Heart left ventricle (tissue), 13 donors: ENCODE measurements at regions not wholly inside any gene's neighbourhood (a gene's known extent, or its start where the extent isn't known, plus 50 kb on each side); places are given as distances from the start of the nearest gene placed in this dataset.

Source experiments
- POLR2A ChIP-seq, 2 donors: fragments of 450-650 bp; IDR thresholded peaks; one replicate each; pipeline ENCODE4 v1.6.1; 2017; ENCODE audit warnings: antibody characterized with exemption in 2 of 2, mild to moderate bottlenecking in 2 of 2, moderate library complexity in 2 of 2
- TF ChIP-seq, protein P1 (sequence below), 12 donors: fragments of 200-600 bp; sonication (generic) in 4 of 12; IDR thresholded peaks; one replicate each; pipeline versions ENCODE4 v1.5.0 to v1.8.0; 2018 to 2022; ENCODE audit warnings: antibody characterized with exemption in 12 of 12, mild to moderate bottlenecking in 5 of 12
- donor health status: ischemic (EF 13 %, LVEDD 7.1; RV severe dilation, severe dysfunction).
- donor health status: DM: no; HTN: yes; CAD: no.
- donor health status: DM: no; HTN: no; CAD: no.
- donor health status: ischemic (EF 25% LVEDD 6.9; RV normal size, moderate dysfunction).
- donor health status: ischemic (EF 25% LVEDD 5.7; RV mildly dilated, moderate dysfunction).
- donor health status: ischemic (EF 35%, LVEDD 5.7; RV mildly dilated, moderate dysfunction).
- donor health status: nonischemic (EF 11% LVEDD 7.7; RV severe dilation, severe dysfunction).
- donor health status: DM: yes; HTN: yes; CAD: no.
- donor health status: PGD.
- donor health status: ischemic (EF 29% LVEDD 5.4; RV normal size, mild dysfunction).
- donor health status: nonischemic (EF 23%, LVEDD 6.1; RV moderate dilation, normal function).

DNA sequence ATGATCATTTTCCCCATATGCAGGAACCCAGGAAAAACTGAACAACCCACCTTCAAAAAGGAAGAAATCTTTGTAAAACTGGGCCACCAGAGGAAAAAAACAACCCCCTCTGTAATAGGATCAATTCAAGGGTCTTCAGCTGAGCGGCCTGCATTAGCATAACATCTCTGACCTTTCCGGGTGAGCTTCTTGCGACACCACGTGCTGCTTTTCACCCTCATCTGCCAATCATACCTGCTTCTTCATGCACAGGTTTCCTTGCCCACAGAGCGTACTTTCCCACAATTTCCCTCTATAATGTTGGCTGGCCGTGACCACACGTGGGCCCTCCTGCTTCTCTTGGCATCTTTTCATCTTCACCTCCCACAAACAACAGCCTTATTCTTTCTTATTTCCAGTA is 284.3 kb upstream of the NEBL start:
- TF ChIP-seq, protein P1, sequence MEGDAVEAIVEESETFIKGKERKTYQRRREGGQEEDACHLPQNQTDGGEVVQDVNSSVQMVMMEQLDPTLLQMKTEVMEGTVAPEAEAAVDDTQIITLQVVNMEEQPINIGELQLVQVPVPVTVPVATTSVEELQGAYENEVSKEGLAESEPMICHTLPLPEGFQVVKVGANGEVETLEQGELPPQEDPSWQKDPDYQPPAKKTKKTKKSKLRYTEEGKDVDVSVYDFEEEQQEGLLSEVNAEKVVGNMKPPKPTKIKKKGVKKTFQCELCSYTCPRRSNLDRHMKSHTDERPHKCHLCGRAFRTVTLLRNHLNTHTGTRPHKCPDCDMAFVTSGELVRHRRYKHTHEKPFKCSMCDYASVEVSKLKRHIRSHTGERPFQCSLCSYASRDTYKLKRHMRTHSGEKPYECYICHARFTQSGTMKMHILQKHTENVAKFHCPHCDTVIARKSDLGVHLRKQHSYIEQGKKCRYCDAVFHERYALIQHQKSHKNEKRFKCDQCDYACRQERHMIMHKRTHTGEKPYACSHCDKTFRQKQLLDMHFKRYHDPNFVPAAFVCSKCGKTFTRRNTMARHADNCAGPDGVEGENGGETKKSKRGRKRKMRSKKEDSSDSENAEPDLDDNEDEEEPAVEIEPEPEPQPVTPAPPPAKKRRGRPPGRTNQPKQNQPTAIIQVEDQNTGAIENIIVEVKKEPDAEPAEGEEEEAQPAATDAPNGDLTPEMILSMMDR (IDR thresholded peaks at IDR 0.05), result no peak
- TF ChIP-seq POLR2A (IDR thresholded peaks at IDR 0.05), result no peak
